ENCODE measurements at regions not wholly inside any gene's neighbourhood (a gene's known extent, or its start where the extent isn't known, plus 50 kb on each side); places are given as distances from the start of the nearest gene placed in this dataset.

DNA sequence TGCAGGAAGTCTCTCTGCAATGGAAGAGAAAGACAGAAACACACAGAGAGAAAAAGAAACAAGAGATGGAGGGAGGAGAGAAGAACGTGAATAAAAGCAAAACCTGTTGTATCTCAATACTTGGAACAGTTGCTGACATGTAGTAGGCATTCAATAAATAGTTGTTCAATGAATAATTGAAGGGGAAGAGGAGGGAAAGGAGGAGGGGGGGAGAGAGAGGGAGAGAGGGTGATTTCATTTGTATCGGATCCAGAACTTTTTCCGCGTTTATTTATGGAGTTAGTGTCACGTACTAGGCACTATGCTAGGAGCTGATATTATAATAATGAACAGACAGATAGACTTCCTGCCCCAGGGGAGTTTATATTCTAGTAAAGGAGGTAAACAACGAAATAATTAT is 144.1 kb downstream of the OMA1 start:
- TF ChIP-seq, protein P1, sequence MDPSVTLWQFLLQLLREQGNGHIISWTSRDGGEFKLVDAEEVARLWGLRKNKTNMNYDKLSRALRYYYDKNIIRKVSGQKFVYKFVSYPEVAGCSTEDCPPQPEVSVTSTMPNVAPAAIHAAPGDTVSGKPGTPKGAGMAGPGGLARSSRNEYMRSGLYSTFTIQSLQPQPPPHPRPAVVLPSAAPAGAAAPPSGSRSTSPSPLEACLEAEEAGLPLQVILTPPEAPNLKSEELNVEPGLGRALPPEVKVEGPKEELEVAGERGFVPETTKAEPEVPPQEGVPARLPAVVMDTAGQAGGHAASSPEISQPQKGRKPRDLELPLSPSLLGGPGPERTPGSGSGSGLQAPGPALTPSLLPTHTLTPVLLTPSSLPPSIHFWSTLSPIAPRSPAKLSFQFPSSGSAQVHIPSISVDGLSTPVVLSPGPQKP (CRISPR knock-in tag; IDR thresholded peaks at IDR 0.05): no peak
- TF ChIP-seq HEY1 (CRISPR knock-in tag; IDR thresholded peaks at IDR 0.05; ENCODE audit: borderline replicate concordance): no peak
- TF ChIP-seq RCOR1 (IDR thresholded peaks at IDR 0.05; ENCODE audit: borderline replicate concordance in 1 of 2, low read depth in 2 of 2, low read length in 2 of 2): no peak
- TF ChIP-seq CBX3 (IDR thresholded peaks at IDR 0.05; ENCODE audit: borderline replicate concordance in 1 of 2, low read length in 2 of 2): no peak
- TF ChIP-seq PTTG1 (tag; IDR thresholded peaks at IDR 0.05; ENCODE audit: low read depth): no peak
- TF ChIP-seq ZZZ3 (IDR thresholded peaks at IDR 0.05): no peak
- TF ChIP-seq CREB1 (IDR thresholded peaks at IDR 0.05): no peak
- no peak for TF ChIP-seq CREB1 (CRISPR knock-in tag; IDR thresholded peaks at IDR 0.05)
- no peak for TF ChIP-seq CHD2 (IDR thresholded peaks at IDR 0.05; ENCODE audit: low read depth, low read length)
- TF ChIP-seq TAF1 (IDR thresholded peaks at IDR 0.05; ENCODE audit: control insufficient read depth, extremely low read depth, insufficient read depth, low read length, severe bottlenecking): no peak
- no peak for TF ChIP-seq TRIM28 (IDR thresholded peaks at IDR 0.05)
- no peak for TF ChIP-seq PTBP1 (IDR thresholded peaks at IDR 0.05; ENCODE audit: low read depth, low read length)
- TF ChIP-seq KLF1 (tag; IDR thresholded peaks at IDR 0.05): no peak

Measured in K562 (cell line).